C4-2B (cell line): ENCODE measurements at regions not wholly inside any gene's neighbourhood (a gene's known extent, or its start where the extent isn't known, plus 50 kb on each side); places are given as distances from the start of the nearest gene placed in this dataset.

Experiments
- H3K27ac ChIP-seq: fragments of 450-650 bp; 2 replicates; pipeline ENCODE4 v1.5.1; 2017
- ZFX ChIP-seq: fragments of 450-650 bp; IDR thresholded peaks from 2 replicates; pipeline ENCODE4 v1.6.1; 2017
- TF ChIP-seq, protein P1 (sequence below): fragments of 450-650 bp; conservative IDR thresholded peaks from 2 replicates; pipeline ENCODE4 v1.5.1; 2017; ENCODE audit warnings: mild to moderate bottlenecking

DNA sequence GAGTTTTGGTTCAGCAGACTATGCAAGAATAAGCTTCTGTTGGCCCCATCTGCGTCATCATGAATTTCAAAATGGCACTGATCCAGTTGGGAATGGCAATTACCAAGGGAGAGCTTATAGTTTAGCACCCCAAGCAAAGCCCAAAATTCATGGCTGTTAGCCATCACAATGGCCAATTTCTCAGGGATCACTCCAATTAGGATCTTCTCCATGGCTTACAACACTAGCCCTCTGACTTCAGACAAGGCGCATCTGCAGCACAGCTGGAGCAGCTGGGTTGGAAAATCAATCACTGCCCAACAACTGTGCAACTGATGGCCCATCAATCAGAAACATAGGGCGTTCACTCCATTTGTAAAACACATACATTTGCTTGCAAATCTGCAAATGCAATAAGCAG is 273.6 kb downstream of the SRBD1 start:
- TF ChIP-seq, protein P1, sequence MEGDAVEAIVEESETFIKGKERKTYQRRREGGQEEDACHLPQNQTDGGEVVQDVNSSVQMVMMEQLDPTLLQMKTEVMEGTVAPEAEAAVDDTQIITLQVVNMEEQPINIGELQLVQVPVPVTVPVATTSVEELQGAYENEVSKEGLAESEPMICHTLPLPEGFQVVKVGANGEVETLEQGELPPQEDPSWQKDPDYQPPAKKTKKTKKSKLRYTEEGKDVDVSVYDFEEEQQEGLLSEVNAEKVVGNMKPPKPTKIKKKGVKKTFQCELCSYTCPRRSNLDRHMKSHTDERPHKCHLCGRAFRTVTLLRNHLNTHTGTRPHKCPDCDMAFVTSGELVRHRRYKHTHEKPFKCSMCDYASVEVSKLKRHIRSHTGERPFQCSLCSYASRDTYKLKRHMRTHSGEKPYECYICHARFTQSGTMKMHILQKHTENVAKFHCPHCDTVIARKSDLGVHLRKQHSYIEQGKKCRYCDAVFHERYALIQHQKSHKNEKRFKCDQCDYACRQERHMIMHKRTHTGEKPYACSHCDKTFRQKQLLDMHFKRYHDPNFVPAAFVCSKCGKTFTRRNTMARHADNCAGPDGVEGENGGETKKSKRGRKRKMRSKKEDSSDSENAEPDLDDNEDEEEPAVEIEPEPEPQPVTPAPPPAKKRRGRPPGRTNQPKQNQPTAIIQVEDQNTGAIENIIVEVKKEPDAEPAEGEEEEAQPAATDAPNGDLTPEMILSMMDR: no peak
- no peak for TF ChIP-seq ZFX
- no peak overlapping the region for H3K27ac ChIP-seq

DNA sequence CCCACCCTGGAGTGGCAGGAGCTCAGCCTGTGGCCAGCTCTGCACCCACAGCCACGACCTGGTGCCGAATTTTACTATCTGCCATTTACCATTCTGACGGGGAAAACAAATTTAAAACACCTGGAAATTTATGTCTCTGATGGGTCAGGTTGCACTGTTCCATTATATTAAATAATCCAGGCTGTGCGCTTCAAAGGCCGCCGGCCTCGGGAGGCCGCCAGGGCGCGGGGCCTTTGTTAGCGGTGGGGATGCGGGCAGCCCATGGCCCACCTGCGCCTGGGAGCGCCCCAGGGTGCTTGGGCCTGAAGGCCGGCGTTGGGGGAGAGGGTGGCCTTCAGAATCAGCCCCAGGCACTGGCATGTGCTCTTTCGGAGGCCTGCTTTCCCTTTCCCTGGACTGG is 276.9 kb downstream of the SRBD1 start:
- TF ChIP-seq, protein P1: no peak
- no peak for TF ChIP-seq ZFX

DNA sequence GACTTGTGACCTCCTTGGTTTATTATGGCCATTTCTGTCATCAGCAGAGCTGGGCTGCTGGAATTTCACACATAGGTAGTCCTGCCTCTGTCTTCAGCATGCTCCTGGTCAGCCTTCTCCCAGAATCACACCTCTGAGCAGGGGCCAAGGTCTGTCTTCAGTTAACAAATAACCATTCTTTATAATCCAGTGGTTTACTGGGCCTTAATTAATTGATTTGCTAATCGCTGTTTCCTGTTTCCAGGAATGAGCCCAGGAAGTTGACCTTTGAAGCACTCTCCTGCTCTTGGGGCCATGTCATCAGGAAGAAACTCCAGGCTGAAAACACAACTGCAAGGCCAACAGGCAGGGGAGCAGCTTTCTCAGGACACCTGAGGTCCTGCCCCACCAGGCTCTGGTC is 278.5 kb downstream of the SRBD1 start:
- TF ChIP-seq, protein P1: no peak
- TF ChIP-seq ZFX: no peak
- H3K27ac ChIP-seq: no peak overlapping the region

More for the DNA sequence above, 276.9 kb downstream of the SRBD1 start:
- H3K27ac ChIP-seq: no peak overlapping the region

- H3K27ac ChIP-seq: no peak overlapping the region
- TF ChIP-seq, protein P1: no peak
- TF ChIP-seq ZFX: no peak
These were observed 279.0 kb downstream of the SRBD1 start for GRCh38 chr2:45332094-45332493.

DNA sequence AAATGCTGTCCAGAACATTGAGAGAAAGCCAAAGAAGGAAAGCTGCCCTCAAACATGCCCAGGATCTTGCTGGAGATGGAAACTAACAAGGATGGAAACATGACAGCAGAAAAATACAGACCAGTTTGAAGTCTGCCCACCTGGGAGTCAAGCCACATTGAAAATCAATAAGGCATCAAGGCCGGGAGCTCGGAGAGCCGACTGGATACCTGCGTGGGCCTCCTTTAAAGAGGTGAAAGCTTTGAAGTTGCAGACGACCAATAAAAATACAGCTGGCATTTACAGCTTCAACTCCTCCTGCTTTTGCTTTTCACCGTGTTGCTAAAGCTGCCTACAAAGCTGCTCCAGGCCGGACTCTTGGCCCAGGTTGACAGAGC is 279.7 kb downstream of the SRBD1 start:
- no peak overlapping the region for H3K27ac ChIP-seq
- TF ChIP-seq, protein P1: no peak
- TF ChIP-seq ZFX: no peak

DNA sequence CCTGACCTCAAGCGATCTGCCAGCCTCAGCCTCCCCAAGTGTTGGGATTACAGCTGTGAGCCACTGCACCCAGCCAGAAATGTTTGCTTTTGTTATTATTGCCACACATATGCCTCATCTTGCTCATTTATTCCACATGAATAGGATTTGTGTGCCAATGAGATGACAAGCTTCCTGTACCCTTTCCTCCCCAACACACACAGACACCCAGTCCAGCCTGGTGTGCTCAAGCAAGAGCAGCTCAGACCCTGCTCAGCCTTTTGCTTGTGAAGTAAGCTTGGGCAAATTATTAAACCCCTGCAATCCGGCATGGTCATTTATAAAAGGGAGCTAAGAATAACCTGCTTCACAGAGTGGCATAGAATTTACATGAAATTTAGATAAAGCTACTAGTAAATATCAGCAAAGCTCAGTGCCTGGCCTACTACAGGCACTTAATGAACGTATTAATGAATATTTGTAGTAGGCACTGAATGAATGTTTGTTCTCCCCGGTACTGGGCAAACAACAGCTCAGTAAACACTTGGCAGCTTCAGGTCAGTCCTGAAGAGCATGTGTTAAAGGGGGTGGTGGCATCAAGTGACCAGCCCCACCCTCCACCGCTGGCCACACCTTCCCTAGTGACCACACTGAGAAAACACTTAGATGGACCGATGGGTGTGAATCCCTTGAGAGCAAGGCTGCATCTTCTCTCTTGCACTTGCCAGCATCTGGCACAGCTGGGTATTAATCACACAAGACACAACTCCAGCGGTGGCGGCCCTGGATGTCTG is 280.2 kb downstream of the SRBD1 start:
- H3K27ac ChIP-seq: peak overlapping the region; percentile 55
- TF ChIP-seq ZFX: no peak

GRCh38 chr2:45330108-45330507 is 281.0 kb downstream of the SRBD1 start:
- peak overlapping the region; percentile 55 for H3K27ac ChIP-seq
- TF ChIP-seq, protein P1: no peak
- no peak for TF ChIP-seq ZFX
